Suppressor macrophage (primary cell): ENCODE measurements at regions not wholly inside any gene's neighbourhood (a gene's known extent, or its start where the extent isn't known, plus 50 kb on each side); places are given as distances from the start of the nearest gene placed in this dataset.
"Not testable (repeated sequence)": the region's sequence is repeated elsewhere in the genome, so short reads cannot be mapped to it uniquely, and the experiment has no call there.

Experiments used
- DNase-seq, 4 experiments: peaks; one replicate each; pipeline ENCODE4 v3.0.0-alpha.2; 2020 to 2022

- DNase-seq = no peak
Observed at GRCh38 chr19:28553005-28553404, 659.9 kb downstream of the UQCRFS1 start.

GRCh38 chr19:28549680-28550277 is 663.2 kb downstream of the UQCRFS1 start:
- no peak for DNase-seq

GRCh38 chr19:28546148-28546685 is 666.7 kb downstream of the UQCRFS1 start:
- no peak for DNase-seq

- DNase-seq = not testable (repeated sequence)
Observed at GRCh38 chr19:28545397-28545796, 667.6 kb downstream of the UQCRFS1 start.

GRCh38 chr19:28544451-28545261 is 668.3 kb downstream of the UQCRFS1 start:
- DNase-seq = no peak

- no peak for DNase-seq
Observed at GRCh38 chr19:28543244-28543776, 669.6 kb downstream of the UQCRFS1 start.

- DNase-seq = no peak
Observed at GRCh38 chr19:28542394-28543243, 670.3 kb downstream of the UQCRFS1 start.

- no peak for DNase-seq
Observed at GRCh38 chr19:28541602-28542393, 671.2 kb downstream of the UQCRFS1 start.

GRCh38 chr19:28541029-28541428 is 671.9 kb downstream of the UQCRFS1 start:
- no peak for DNase-seq

GRCh38 chr19:28540385-28540784 is 672.6 kb downstream of the UQCRFS1 start:
- not testable (repeated sequence) for DNase-seq

GRCh38 chr19:28539759-28540158 is 673.2 kb downstream of the UQCRFS1 start:
- no peak for DNase-seq

- DNase-seq = not testable (repeated sequence)
Observed at GRCh38 chr19:28538579-28538978, 674.4 kb downstream of the UQCRFS1 start.

GRCh38 chr19:28537896-28538295 is 675.1 kb downstream of the UQCRFS1 start:
- no peak for DNase-seq

- DNase-seq = no peak
Observed at GRCh38 chr19:28537079-28537478, 675.9 kb downstream of the UQCRFS1 start.

GRCh38 chr19:28535352-28535775 is 677.6 kb downstream of the UQCRFS1 start:
- no peak for DNase-seq

GRCh38 chr19:28534766-28535351 is 678.1 kb downstream of the UQCRFS1 start:
- no peak for DNase-seq

GRCh38 chr19:28532765-28533341 is 680.1 kb downstream of the UQCRFS1 start:
- DNase-seq = no peak

GRCh38 chr19:28531979-28532378 is 681.0 kb downstream of the UQCRFS1 start:
- DNase-seq = no peak

GRCh38 chr19:28530406-28531035 is 682.4 kb downstream of the UQCRFS1 start:
- DNase-seq = no peak

GRCh38 chr19:28526038-28526437 is 686.9 kb downstream of the UQCRFS1 start:
- DNase-seq = no peak

GRCh38 chr19:28523619-28524018 is 689.3 kb downstream of the UQCRFS1 start:
- no peak for DNase-seq
